ENCODE measurements at regions not wholly inside any gene's neighbourhood (a gene's known extent, or its start where the extent isn't known, plus 50 kb on each side); places are given as distances from the start of the nearest gene placed in this dataset.

GRCh38 chr4:28469886-28470285 is 1609.2 kb downstream of the STIM2 start:
- FAIRE-seq (no peak), DNase-seq (ENCODE audit: low read depth, low spot score) (no peak), ATAC-seq (no peak)
- ChIA-PET POLR2A (no interaction called here), RAD21 (ENCODE audit: unreplicated experiment) (no interaction called here), SMC1A (ENCODE audit: uncharacterized antibody, unreplicated experiment) (interaction anchor here (0.7 to 1.9 kb wide), 5 partner anchors 8 to 35 kb away, joined by 3 to 4 read pairs (median 4); no protein-coding TSS in a partner anchor), CTCF (interaction anchor here (1.9 kb wide), 2 partner anchors 10 to 244 kb away, joined by 4 to 5 read pairs; no protein-coding TSS in a partner anchor)
- H3K79me2 ChIP-seq (ENCODE audit: control insufficient read depth, insufficient read depth, low read length): no peaks in the 10 kb centered on the region
- no peaks in the 10 kb centered on the region for H4K20me1 ChIP-seq (ENCODE audit: control insufficient read depth, insufficient read depth)
- intact Hi-C loops (cut with micrococcal nuclease; ENCODE audit: unreplicated experiment) (no loop called here), in situ Hi-C loops (cut with MboI) (no loop called here)
- BruUV-seq (replicated peaks): no TSS peak
- no peak overlapping the region for H3K27ac ChIP-seq (ENCODE audit: control insufficient read depth, insufficient read depth)
- H3K9me3 ChIP-seq (replicated peaks; ENCODE audit: control insufficient read depth, insufficient read depth, low read length): no peaks in the 10 kb centered on the region
- H3K4me2 ChIP-seq (ENCODE audit: control insufficient read depth, insufficient read depth): no peak overlapping the region
- H2AFZ ChIP-seq (ENCODE audit: control insufficient read depth, low read depth, low read length): no peak overlapping the region
- TF ChIP-seq KDM1A (IDR thresholded peaks at IDR 0.05; ENCODE audit: borderline replicate concordance): no peak
- no peaks in the 10 kb centered on the region for H3K36me3 ChIP-seq (ENCODE audit: control insufficient read depth in 2 of 2, insufficient read depth in 2 of 2, low read length in 1 of 2)
- no peak overlapping the region for H3K9ac ChIP-seq (ENCODE audit: control insufficient read depth, insufficient read depth, low read length)
- no peaks in the 10 kb centered on the region for H3K4me1 ChIP-seq (ENCODE audit: control insufficient read depth, insufficient read depth, low read length)
- no peak overlapping the region for H3K4me3 ChIP-seq
- WGBS (ENCODE audit: insufficient coverage, insufficient replicate concordance, low lambda C conversion rate, missing lambda C conversion rate): 4% methylated on average over 2 of the region's 2 CpGs
- H3K27me3 ChIP-seq (replicated peaks in 1 of 2; ENCODE audit: control insufficient read depth in 2 of 2, insufficient read depth in 2 of 2, low read length in 1 of 2): no peaks in the 10 kb centered on the region

DNA sequence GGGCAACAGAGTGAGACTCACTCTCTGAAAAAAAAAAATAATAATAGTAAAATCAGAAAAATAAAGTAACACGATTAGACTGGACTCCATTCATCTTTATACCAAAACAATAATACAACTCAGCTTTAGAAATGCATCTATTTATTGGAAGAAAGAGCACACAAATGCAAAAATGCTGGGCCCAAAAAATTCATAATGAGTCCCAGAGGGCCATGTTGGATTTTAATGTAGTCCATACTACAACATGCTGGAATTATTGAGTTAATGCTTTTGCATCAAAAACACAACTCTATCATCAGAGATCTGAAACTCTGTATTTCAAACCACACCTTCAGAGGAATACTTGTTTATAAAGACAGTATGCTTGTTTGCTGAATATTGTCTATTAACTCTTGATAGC is 1614.7 kb downstream of the STIM2 start:
- CTCF ChIA-PET: no interaction called here
- Histone ChIP-seq H3K79me2 (ENCODE audit: control insufficient read depth, insufficient read depth, low read length) (no peaks in the 10 kb centered on the region), H4K20me1 (ENCODE audit: control insufficient read depth, insufficient read depth) (no peaks in the 10 kb centered on the region), H3K4me1 (ENCODE audit: control insufficient read depth, insufficient read depth, low read length) (no peaks in the 10 kb centered on the region), H3K27me3 (replicated peaks in 1 of 2; ENCODE audit: control insufficient read depth in 2 of 2, insufficient read depth in 2 of 2, low read length in 1 of 2) (no peaks in the 10 kb centered on the region), H3K9ac (ENCODE audit: control insufficient read depth, insufficient read depth, low read length) (no peak overlapping the region), H3K36me3 (ENCODE audit: control insufficient read depth in 2 of 2, insufficient read depth in 2 of 2, low read length in 1 of 2) (no peaks in the 10 kb centered on the region), H3K4me3 (no peak overlapping the region), H3K27ac (ENCODE audit: control insufficient read depth, insufficient read depth) (no peak overlapping the region), H2AFZ (ENCODE audit: control insufficient read depth, low read depth, low read length) (no peak overlapping the region), H3K4me2 (ENCODE audit: control insufficient read depth, insufficient read depth) (no peak overlapping the region), H3K9me3 (replicated peaks; ENCODE audit: control insufficient read depth, insufficient read depth, low read length) (no peaks in the 10 kb centered on the region)
- in situ Hi-C loops (cut with MboI): no loop called here
- 0% methylated on average over 1 of the region's 1 CpG for WGBS (ENCODE audit: insufficient coverage, insufficient replicate concordance, low lambda C conversion rate, missing lambda C conversion rate)
- DNase-seq (ENCODE audit: low read depth, low spot score): no peak
- POLR2A ChIA-PET: no interaction called here
- RAD21 ChIA-PET (ENCODE audit: unreplicated experiment): no interaction called here
- ATAC-seq: no peak
- FAIRE-seq: no peak
- SMC1A ChIA-PET (ENCODE audit: uncharacterized antibody, unreplicated experiment): interaction anchor here (1.1 kb wide), 1 partner anchor 10 kb away, joined by 3 read pairs; no protein-coding TSS in a partner anchor
- BruUV-seq (replicated peaks): no TSS peak
- no peak for TF ChIP-seq CHD4 (IDR thresholded peaks at IDR 0.05)
- no peak for TF ChIP-seq SUPT20H (IDR thresholded peaks at IDR 0.05; ENCODE audit: borderline replicate concordance, control insufficient read depth, low read depth, low read length)
- TF ChIP-seq NFXL1 (IDR thresholded peaks at IDR 0.05; ENCODE audit: borderline replicate concordance): no peak
- no peak for TF ChIP-seq RUNX3 (IDR thresholded peaks at IDR 0.05; ENCODE audit: low read length)
- TF ChIP-seq HSF1 (IDR thresholded peaks at IDR 0.05; ENCODE audit: low read depth, low read length): no peak
- TF ChIP-seq MEF2A (IDR thresholded peaks at IDR 0.05; ENCODE audit: insufficient read depth, low read depth, low read length): no peak
- TF ChIP-seq, protein P1, sequence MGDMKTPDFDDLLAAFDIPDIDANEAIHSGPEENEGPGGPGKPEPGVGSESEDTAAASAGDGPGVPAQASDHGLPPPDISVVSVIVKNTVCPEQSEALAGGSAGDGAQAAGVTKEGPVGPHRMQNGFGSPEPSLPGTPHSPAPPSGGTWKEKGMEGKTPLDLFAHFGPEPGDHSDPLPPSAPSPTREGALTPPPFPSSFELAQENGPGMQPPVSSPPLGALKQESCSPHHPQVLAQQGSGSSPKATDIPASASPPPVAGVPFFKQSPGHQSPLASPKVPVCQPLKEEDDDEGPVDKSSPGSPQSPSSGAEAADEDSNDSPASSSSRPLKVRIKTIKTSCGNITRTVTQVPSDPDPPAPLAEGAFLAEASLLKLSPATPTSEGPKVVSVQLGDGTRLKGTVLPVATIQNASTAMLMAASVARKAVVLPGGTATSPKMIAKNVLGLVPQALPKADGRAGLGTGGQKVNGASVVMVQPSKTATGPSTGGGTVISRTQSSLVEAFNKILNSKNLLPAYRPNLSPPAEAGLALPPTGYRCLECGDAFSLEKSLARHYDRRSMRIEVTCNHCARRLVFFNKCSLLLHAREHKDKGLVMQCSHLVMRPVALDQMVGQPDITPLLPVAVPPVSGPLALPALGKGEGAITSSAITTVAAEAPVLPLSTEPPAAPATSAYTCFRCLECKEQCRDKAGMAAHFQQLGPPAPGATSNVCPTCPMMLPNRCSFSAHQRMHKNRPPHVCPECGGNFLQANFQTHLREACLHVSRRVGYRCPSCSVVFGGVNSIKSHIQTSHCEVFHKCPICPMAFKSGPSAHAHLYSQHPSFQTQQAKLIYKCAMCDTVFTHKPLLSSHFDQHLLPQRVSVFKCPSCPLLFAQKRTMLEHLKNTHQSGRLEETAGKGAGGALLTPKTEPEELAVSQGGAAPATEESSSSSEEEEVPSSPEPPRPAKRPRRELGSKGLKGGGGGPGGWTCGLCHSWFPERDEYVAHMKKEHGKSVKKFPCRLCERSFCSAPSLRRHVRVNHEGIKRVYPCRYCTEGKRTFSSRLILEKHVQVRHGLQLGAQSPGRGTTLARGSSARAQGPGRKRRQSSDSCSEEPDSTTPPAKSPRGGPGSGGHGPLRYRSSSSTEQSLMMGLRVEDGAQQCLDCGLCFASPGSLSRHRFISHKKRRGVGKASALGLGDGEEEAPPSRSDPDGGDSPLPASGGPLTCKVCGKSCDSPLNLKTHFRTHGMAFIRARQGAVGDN (IDR thresholded peaks at IDR 0.05): no peak
- no peak for TF ChIP-seq CHD2 (IDR thresholded peaks at IDR 0.05; ENCODE audit: borderline replicate concordance, low read depth, low read length)
- TF ChIP-seq, protein P2, sequence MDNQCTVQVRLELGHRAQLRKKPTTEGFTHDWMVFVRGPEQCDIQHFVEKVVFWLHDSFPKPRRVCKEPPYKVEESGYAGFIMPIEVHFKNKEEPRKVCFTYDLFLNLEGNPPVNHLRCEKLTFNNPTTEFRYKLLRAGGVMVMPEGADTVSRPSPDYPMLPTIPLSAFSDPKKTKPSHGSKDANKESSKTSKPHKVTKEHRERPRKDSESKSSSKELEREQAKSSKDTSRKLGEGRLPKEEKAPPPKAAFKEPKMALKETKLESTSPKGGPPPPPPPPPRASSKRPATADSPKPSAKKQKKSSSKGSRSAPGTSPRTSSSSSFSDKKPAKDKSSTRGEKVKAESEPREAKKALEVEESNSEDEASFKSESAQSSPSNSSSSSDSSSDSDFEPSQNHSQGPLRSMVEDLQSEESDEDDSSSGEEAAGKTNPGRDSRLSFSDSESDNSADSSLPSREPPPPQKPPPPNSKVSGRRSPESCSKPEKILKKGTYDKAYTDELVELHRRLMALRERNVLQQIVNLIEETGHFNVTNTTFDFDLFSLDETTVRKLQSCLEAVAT (IDR thresholded peaks at IDR 0.05): no peak
- intact Hi-C loops (cut with micrococcal nuclease; ENCODE audit: unreplicated experiment): no loop called here

Data from GM12878 (cell line).